ENCODE measurements at regions not wholly inside any gene's neighbourhood (a gene's known extent, or its start where the extent isn't known, plus 50 kb on each side); places are given as distances from the start of the nearest gene placed in this dataset.

GRCh38 chr20:22921595-22922421 lies 113.3 kb upstream of the SSTR4 start (continued):
- TF ChIP-seq ARHGAP35 (IDR thresholded peaks at IDR 0.05; ENCODE audit: partially characterized antibody) (no peak), MAX (CRISPR knock-in tag; IDR thresholded peaks at IDR 0.05) (no peak), TRIM25 (IDR thresholded peaks at IDR 0.05; ENCODE audit: borderline replicate concordance) (no peak), RCOR1 (IDR thresholded peaks at IDR 0.05; ENCODE audit: borderline replicate concordance in 1 of 2, low read depth in 2 of 2, low read length in 2 of 2) (peak in 1 of 2 experiments; percentile 24; a peak in 1 of 4 replicates), GABPB1 (CRISPR knock-in tag; IDR thresholded peaks at IDR 0.05) (no peak), ZKSCAN8 (CRISPR knock-in tag; IDR thresholded peaks at IDR 0.05) (peak; percentile 64; the same call in 1 of the 2 replicates), HDAC2 (IDR thresholded peaks at IDR 0.05) (0 out of 2 replicates have a peak, but pooled peaks have one; percentile 42), KLF6 (CRISPR knock-in tag; IDR thresholded peaks at IDR 0.05; ENCODE audit: borderline replicate concordance) (no peak), CEBPG (CRISPR knock-in tag; IDR thresholded peaks at IDR 0.05) (no peak), CEBPG (tag; conservative IDR thresholded peaks at IDR 0.05 in 1 of 2, IDR thresholded peaks at IDR 0.05 in 1 of 2) (peak; percentile 81 to 93), SMAD2 (IDR thresholded peaks at IDR 0.05; ENCODE audit: low read depth, low read length) (no peak), TRIM28 (IDR thresholded peaks at IDR 0.05) (no peak), E4F1 (CRISPR knock-in tag; IDR thresholded peaks at IDR 0.05; ENCODE audit: borderline replicate concordance) (no peak), ZBTB17 (CRISPR knock-in tag; IDR thresholded peaks at IDR 0.05) (no peak), BDP1 (IDR thresholded peaks at IDR 0.05; ENCODE audit: insufficient read depth, insufficient read length) (no peak), TRIM24 (IDR thresholded peaks at IDR 0.05) (peak in 1 of 2 experiments; percentile 63; a peak in 1 of 4 replicates), TAF9B (IDR thresholded peaks at IDR 0.05; ENCODE audit: partially characterized antibody) (peak; percentile 76), RNF2 (IDR thresholded peaks at IDR 0.05) (0 out of 2 replicates have a peak, but pooled peaks have one; percentile 33), ZNF277 (CRISPR knock-in tag; IDR thresholded peaks at IDR 0.05; ENCODE audit: borderline replicate concordance) (no peak), ERF (CRISPR knock-in tag; IDR thresholded peaks at IDR 0.05) (no peak), JUND (IDR thresholded peaks at IDR 0.05; ENCODE audit: borderline replicate concordance, low read depth, low read length) (peak; percentile 94), JUND (tag; IDR thresholded peaks at IDR 0.05; ENCODE audit: borderline replicate concordance, low read depth, low read length) (peak; percentile 93), PHF8 (IDR thresholded peaks at IDR 0.05; ENCODE audit: borderline replicate concordance, low read length) (no peak), FOSL1 (tag; conservative IDR thresholded peaks at IDR 0.05) (peak; percentile 98)

Data from K562 (cell line).